PC-9 (cell line): ENCODE measurements at regions not wholly inside any gene's neighbourhood (a gene's known extent, or its start where the extent isn't known, plus 50 kb on each side); places are given as distances from the start of the nearest gene placed in this dataset.

Experiments used
- BruUV-seq: library from RNA; stranded (reverse); fragments of 400-500 nt; replicated peaks from 2 replicates; lab custom pipeline; 2021; lab: Mats Ljungman, UMichigan
- CTCF ChIA-PET: fragments of 300-600 bp; sonication (Branson Sonifier 250); formaldehyde crosslinking; loops from one replicate; lab custom pipeline; 2022; ENCODE audit warnings: antibody characterized with exemption; lab: Charles Lee
- POLR2A ChIA-PET: fragments of 300-600 bp; sonication (Branson Sonifier 250); formaldehyde crosslinking; loops from one replicate; lab custom pipeline; 2022; ENCODE audit warnings: antibody characterized with exemption; ENCODE audit not compliant: unreplicated experiment; lab: Charles Lee
- DNase-seq, 2 experiments: peaks; one replicate each; pipeline versions ENCODE4 v3.0.0 to v3.0.0-alpha.2; 2015 to 2022; ENCODE audit warnings: mixed read lengths in 1 of 2
- H2AFZ ChIP-seq: fragments of 200-600 bp; sonication (generic); 2 replicates; pipeline ENCODE4 v1.8.1; 2017; ENCODE audit warnings: antibody characterized with exemption
- H3F3A ChIP-seq: fragments of 200-600 bp; sonication (generic); 2 replicates; pipeline ENCODE4 v1.8.1; 2017; ENCODE audit warnings: antibody characterized with exemption, mild to moderate bottlenecking, low read depth; ENCODE audit not compliant: insufficient read depth
- H3K27ac ChIP-seq: fragments of 200-600 bp; sonication (generic); 2 replicates; pipeline ENCODE4 v1.6.1; 2016; ENCODE audit warnings: mixed run types
- H3K27me3 ChIP-seq: fragments of 200-600 bp; sonication (generic); 2 replicates; pipeline ENCODE4 v1.6.1; 2016; ENCODE audit warnings: low read depth, mixed run types; ENCODE audit not compliant: insufficient read depth
- H3K36me3 ChIP-seq: fragments of 200-600 bp; sonication (generic); 2 replicates; pipeline ENCODE4 v1.6.1; 2016; ENCODE audit warnings: low read depth, mixed run types
- H3K4me1 ChIP-seq: fragments of 200-600 bp; sonication (generic); replicated peaks from 2 replicates; pipeline ENCODE4 v1.6.1; 2016; ENCODE audit warnings: mixed run types; ENCODE audit not compliant: insufficient read depth
- H3K4me2 ChIP-seq: fragments of 200-600 bp; sonication (generic); 2 replicates; pipeline ENCODE4 v1.6.1; 2017; ENCODE audit warnings: mixed run types
- H3K4me3 ChIP-seq: fragments of 200-600 bp; sonication (generic); 2 replicates; pipeline ENCODE4 v1.6.1; 2016; ENCODE audit warnings: mixed run types
- H3K79me2 ChIP-seq: fragments of 200-600 bp; sonication (generic); 2 replicates; pipeline ENCODE4 v1.6.1; 2017; ENCODE audit warnings: low read depth, mixed run types
- H3K9me2 ChIP-seq: fragments of 200-600 bp; sonication (generic); 2 replicates; pipeline ENCODE4 v1.8.1; 2017; ENCODE audit warnings: mild to moderate bottlenecking; ENCODE audit not compliant: insufficient read depth
- H3K9me3 ChIP-seq: fragments of 200-600 bp; sonication (generic); 2 replicates; pipeline ENCODE4 v1.8.1; 2016; ENCODE audit warnings: low read depth; ENCODE audit not compliant: insufficient read depth
- H4K20me1 ChIP-seq: fragments of 200-600 bp; sonication (generic); 2 replicates; pipeline ENCODE4 v1.8.1; 2017; ENCODE audit not compliant: insufficient read depth
- CTCF ChIP-seq: fragments of 200-600 bp; sonication (generic); conservative IDR thresholded peaks from 2 replicates; pipeline ENCODE4 v1.6.1; 2017; ENCODE audit warnings: mixed run types, antibody characterized with exemption, mild to moderate bottlenecking, moderate library complexity
- EZH2 ChIP-seq: fragments of 200-600 bp; sonication (generic); IDR thresholded peaks from 2 replicates; pipeline ENCODE4 v1.8.0; 2017; ENCODE audit warnings: antibody characterized with exemption, low read depth
- intact Hi-C: fragments of 100-400 bp; cut with micrococcal nuclease; formaldehyde crosslinking; loops from one replicate; pipeline ENCODE4 v1.10.0; 2022; ENCODE audit not compliant: unreplicated experiment

GRCh38 chr6:6091608-6092002, 84.9 kb upstream of the NRN1 start:
- no peaks in the 10 kb centered on the region for H4K20me1 ChIP-seq
- no TSS peak for BruUV-seq
- POLR2A ChIA-PET, result no interaction called here
- no peak overlapping the region for H3K27ac ChIP-seq
- H3K79me2 ChIP-seq, result no peaks in the 10 kb centered on the region
- no peaks in the 10 kb centered on the region for H3K36me3 ChIP-seq
- H3K4me1 ChIP-seq, result no peaks in the 10 kb centered on the region
- H2AFZ ChIP-seq, result no peak overlapping the region
- H3K4me2 ChIP-seq, result no peak overlapping the region
- CTCF ChIA-PET, result no interaction called here
- no peak overlapping the region for H3K4me3 ChIP-seq
- no peak for DNase-seq
- H3F3A ChIP-seq, result no peaks in the 10 kb centered on the region
- H3K27me3 ChIP-seq, result no peaks in the 10 kb centered on the region
- intact Hi-C loops, result no loop called here
- no peaks in the 10 kb centered on the region for H3K9me2 ChIP-seq
- no peak for TF ChIP-seq EZH2
- no peak for TF ChIP-seq CTCF
- no peaks in the 10 kb centered on the region for H3K9me3 ChIP-seq

GRCh38 chr6:6090861-6091607, 84.3 kb upstream of the NRN1 start:
- intact Hi-C loops, result no loop called here
- Histone ChIP-seq H3K27me3 (no peaks in the 10 kb centered on the region), H3K9me2 (no peaks in the 10 kb centered on the region), H3K36me3 (no peaks in the 10 kb centered on the region), H3K4me1 (no peaks in the 10 kb centered on the region), H3F3A (no peaks in the 10 kb centered on the region), H3K4me3 (no peak overlapping the region), H3K79me2 (no peaks in the 10 kb centered on the region), H3K27ac (no peak overlapping the region), H3K9me3 (no peaks in the 10 kb centered on the region), H4K20me1 (no peaks in the 10 kb centered on the region), H2AFZ (no peak overlapping the region), H3K4me2 (no peak overlapping the region)
- POLR2A ChIA-PET, result no interaction called here
- CTCF ChIA-PET, result no interaction called here
- TF ChIP-seq CTCF, result no peak
- TF ChIP-seq EZH2, result no peak
- no peak for DNase-seq
- no TSS peak for BruUV-seq

- CTCF ChIA-PET, result no interaction called here
- H3K4me1 ChIP-seq, result no peaks in the 10 kb centered on the region
- BruUV-seq, result no TSS peak
- H3K27ac ChIP-seq, result no peak overlapping the region
- POLR2A ChIA-PET, result no interaction called here
- H2AFZ ChIP-seq, result no peak overlapping the region
- no peaks in the 10 kb centered on the region for H3K79me2 ChIP-seq
- TF ChIP-seq CTCF (no peak), EZH2 (no peak)
- H3K36me3 ChIP-seq, result no peaks in the 10 kb centered on the region
- DNase-seq, result no peak
- no peaks in the 10 kb centered on the region for H3K9me3 ChIP-seq
- no peaks in the 10 kb centered on the region for H4K20me1 ChIP-seq
- no peaks in the 10 kb centered on the region for H3F3A ChIP-seq
- no peaks in the 10 kb centered on the region for H3K9me2 ChIP-seq
- H3K27me3 ChIP-seq, result no peaks in the 10 kb centered on the region
- no peak overlapping the region for H3K4me3 ChIP-seq
- intact Hi-C loops, result no loop called here
- no peak overlapping the region for H3K4me2 ChIP-seq
Measured at GRCh38 chr6:6085928-6086668, 79.4 kb upstream of the NRN1 start.
